ENCODE measurements at regions not wholly inside any gene's neighbourhood (a gene's known extent, or its start where the extent isn't known, plus 50 kb on each side); places are given as distances from the start of the nearest gene placed in this dataset.

GRCh38 chr7:115099906-115100305, 178.0 kb downstream of the MDFIC start:
- DNase-seq: no peak

- DNase-seq: no peak
Observed at GRCh38 chr7:115097175-115097671, 175.3 kb downstream of the MDFIC start.

- DNase-seq: peak in 4 of 56 donors; percentile 0 to 3 (median 1)
Observed at GRCh38 chr7:115096262-115096661, 174.4 kb downstream of the MDFIC start.

- DNase-seq: no peak
Observed at GRCh38 chr7:115094163-115094562, 172.3 kb downstream of the MDFIC start.

GRCh38 chr7:115088893-115089292, 167.0 kb downstream of the MDFIC start:
- no peak for DNase-seq

- no peak for DNase-seq
Observed at GRCh38 chr7:115087437-115087836, 165.5 kb downstream of the MDFIC start.

GRCh38 chr7:115086146-115086841, 164.4 kb downstream of the MDFIC start:
- no peak for DNase-seq

GRCh38 chr7:115085421-115085820, 163.5 kb downstream of the MDFIC start:
- DNase-seq: no peak

- no peak for DNase-seq
Observed at GRCh38 chr7:115083935-115084334, 162.0 kb downstream of the MDFIC start.

GRCh38 chr7:115081772-115082171, 159.9 kb downstream of the MDFIC start:
- no peak for DNase-seq

GRCh38 chr7:115078851-115079250, 157.0 kb downstream of the MDFIC start:
- DNase-seq: no peak

GRCh38 chr7:115078386-115078785, 156.5 kb downstream of the MDFIC start:
- no peak for DNase-seq

- DNase-seq: no peak
Observed at GRCh38 chr7:115070311-115070710, 148.4 kb downstream of the MDFIC start.

Measured in amygdala (tissue), 56 donors.